ENCODE measurements at regions not wholly inside any gene's neighbourhood (a gene's known extent, or its start where the extent isn't known, plus 50 kb on each side); places are given as distances from the start of the nearest gene placed in this dataset.
"Not testable (repeated sequence)": the region's sequence is repeated elsewhere in the genome, so short reads cannot be mapped to it uniquely, and the experiment has no call there.

- DNase-seq: not testable (repeated sequence)
These were observed 190.7 kb upstream of the VIPR2 start for GRCh38 chr7:159335181-159335926.

- not testable (repeated sequence) for DNase-seq
These were observed 188.3 kb upstream of the VIPR2 start for GRCh38 chr7:159332854-159333479.

GRCh38 chr7:159331462-159331861, 186.8 kb upstream of the VIPR2 start:
- DNase-seq: no peak

GRCh38 chr7:159329818-159330378, 185.2 kb upstream of the VIPR2 start:
- DNase-seq: no peak

- no peak for DNase-seq
These were observed 183.4 kb upstream of the VIPR2 start for GRCh38 chr7:159328096-159328495.

- DNase-seq: no peak
These were observed 178.7 kb upstream of the VIPR2 start for GRCh38 chr7:159323359-159323758.

- no peak for DNase-seq
These were observed 176.6 kb upstream of the VIPR2 start for GRCh38 chr7:159321278-159321677.

GRCh38 chr7:159318682-159319351, 174.2 kb upstream of the VIPR2 start:
- no peak for DNase-seq

- no peak for DNase-seq
These were observed 172.6 kb upstream of the VIPR2 start for GRCh38 chr7:159317294-159317693.

GRCh38 chr7:159311172-159311494, 166.5 kb upstream of the VIPR2 start:
- DNase-seq: no peak

- DNase-seq: no peak
These were observed 165.9 kb upstream of the VIPR2 start for GRCh38 chr7:159310457-159311171.

- not testable (repeated sequence) for DNase-seq
These were observed 164.5 kb upstream of the VIPR2 start for GRCh38 chr7:159309214-159309613.

- DNase-seq: no peak
These were observed 161.3 kb upstream of the VIPR2 start for GRCh38 chr7:159306012-159306411.

- DNase-seq: peak; percentile 0
These were observed 160.5 kb upstream of the VIPR2 start for GRCh38 chr7:159305185-159305584.

- DNase-seq: not testable (repeated sequence)
These were observed 158.8 kb upstream of the VIPR2 start for GRCh38 chr7:159303510-159303909.

- no peak for DNase-seq
These were observed 151.5 kb upstream of the VIPR2 start for GRCh38 chr7:159296093-159296681.

- not testable (repeated sequence) for DNase-seq
These were observed 141.8 kb upstream of the VIPR2 start for GRCh38 chr7:159286487-159286886.

GRCh38 chr7:159281573-159281972, 136.9 kb upstream of the VIPR2 start:
- DNase-seq: no peak

- DNase-seq: no peak
These were observed 135.3 kb upstream of the VIPR2 start for GRCh38 chr7:159280008-159280407.

GRCh38 chr7:159272739-159273138, 128.1 kb upstream of the VIPR2 start:
- DNase-seq: no peak

GRCh38 chr7:159271781-159272180, 127.1 kb upstream of the VIPR2 start:
- DNase-seq: no peak

GRCh38 chr7:159269745-159270144, 125.1 kb upstream of the VIPR2 start:
- no peak for DNase-seq

GRCh38 chr7:159263430-159263829, 118.8 kb upstream of the VIPR2 start:
- DNase-seq: no peak
